CD4-positive, alpha-beta T cell treated with Interleukin-6 for 4 hours (primary cell): ENCODE measurements at regions not wholly inside any gene's neighbourhood (a gene's known extent, or its start where the extent isn't known, plus 50 kb on each side); places are given as distances from the start of the nearest gene placed in this dataset.

Source experiments
- DNase-seq: peaks from one replicate; pipeline ENCODE4 v3.0.0-alpha.2; 2020; ENCODE audit warnings: mixed read lengths

- DNase-seq, result no peak
Observed at GRCh38 chr12:124442772-124443445, 124.5 kb downstream of the NCOR2 start.

GRCh38 chr12:124442281-124442680 lies 125.1 kb downstream of the NCOR2 start:
- no peak for DNase-seq

GRCh38 chr12:124441443-124442194 lies 125.8 kb downstream of the NCOR2 start:
- DNase-seq, result no peak

- DNase-seq, result no peak
Observed at GRCh38 chr12:124440841-124441381, 126.5 kb downstream of the NCOR2 start.

GRCh38 chr12:124440031-124440626 lies 127.3 kb downstream of the NCOR2 start:
- DNase-seq, result no peak

- DNase-seq, result no peak
Observed at GRCh38 chr12:124438437-124439056, 128.9 kb downstream of the NCOR2 start.

GRCh38 chr12:124437617-124438436 lies 129.6 kb downstream of the NCOR2 start:
- no peak for DNase-seq

GRCh38 chr12:124437121-124437520 lies 130.3 kb downstream of the NCOR2 start:
- no peak for DNase-seq

- no peak for DNase-seq
Observed at GRCh38 chr12:124436366-124436765, 131.0 kb downstream of the NCOR2 start.

GRCh38 chr12:124435806-124436345 lies 131.5 kb downstream of the NCOR2 start:
- DNase-seq, result no peak

GRCh38 chr12:124434951-124435805 lies 132.2 kb downstream of the NCOR2 start:
- no peak for DNase-seq

GRCh38 chr12:124434354-124434753 lies 133.1 kb downstream of the NCOR2 start:
- no peak for DNase-seq

- no peak for DNase-seq
Observed at GRCh38 chr12:124433879-124434278, 133.5 kb downstream of the NCOR2 start.

- no peak for DNase-seq
Observed at GRCh38 chr12:124433147-124433874, 134.1 kb downstream of the NCOR2 start.

- no peak for DNase-seq
Observed at GRCh38 chr12:124432376-124432775, 135.0 kb downstream of the NCOR2 start.

GRCh38 chr12:124431971-124432370 lies 135.4 kb downstream of the NCOR2 start:
- DNase-seq, result no peak

GRCh38 chr12:124430491-124430890 lies 135.6 kb downstream of the RFLNA start:
- DNase-seq, result no peak

- DNase-seq, result no peak
Observed at GRCh38 chr12:124429535-124429934, 134.6 kb downstream of the RFLNA start.

- no peak for DNase-seq
Observed at GRCh38 chr12:124428792-124429281, 133.9 kb downstream of the RFLNA start.

GRCh38 chr12:124428136-124428791 lies 133.4 kb downstream of the RFLNA start:
- DNase-seq, result no peak
